Myocyte (in vitro differentiated cells): ENCODE measurements at regions not wholly inside any gene's neighbourhood (a gene's known extent, or its start where the extent isn't known, plus 50 kb on each side); places are given as distances from the start of the nearest gene placed in this dataset.

Source experiments
- DNase-seq: peaks from one replicate; pipeline ENCODE4 v3.0.0-alpha.2; 2012; ENCODE audit warnings: low read depth

GRCh38 chr6:170136541-170137175 lies 154.2 kb downstream of the DLL1 start:
- DNase-seq, result no peak

- DNase-seq, result no peak
Measured at GRCh38 chr6:170135821-170136471, 154.9 kb downstream of the DLL1 start.

GRCh38 chr6:170135461-170135820 lies 155.4 kb downstream of the DLL1 start:
- no peak for DNase-seq

GRCh38 chr6:170134471-170135440 lies 156.1 kb downstream of the DLL1 start:
- no peak for DNase-seq

GRCh38 chr6:170134031-170134470 lies 156.8 kb downstream of the DLL1 start:
- peak; percentile 43 for DNase-seq

- no peak for DNase-seq
Measured at GRCh38 chr6:170132561-170132991, 158.3 kb downstream of the DLL1 start.

- no peak for DNase-seq
Measured at GRCh38 chr6:170132011-170132521, 158.8 kb downstream of the DLL1 start.

- DNase-seq, result no peak
Measured at GRCh38 chr6:170131351-170131750, 159.5 kb downstream of the DLL1 start.

GRCh38 chr6:170130771-170131241 lies 160.1 kb downstream of the DLL1 start:
- DNase-seq, result no peak

GRCh38 chr6:170130201-170130621 lies 160.7 kb downstream of the DLL1 start:
- peak; percentile 38 for DNase-seq

- peak; percentile 87 for DNase-seq
Measured at GRCh38 chr6:170129691-170130171, 161.1 kb downstream of the DLL1 start.

GRCh38 chr6:170128811-170129681 lies 161.8 kb downstream of the DLL1 start:
- DNase-seq, result no peak

- no peak for DNase-seq
Measured at GRCh38 chr6:170128346-170128745, 162.5 kb downstream of the DLL1 start.

- no peak for DNase-seq
Measured at GRCh38 chr6:170127151-170127550, 163.7 kb downstream of the DLL1 start.

- DNase-seq, result no peak
Measured at GRCh38 chr6:170125456-170126300, 165.2 kb downstream of the DLL1 start.

- no peak for DNase-seq
Measured at GRCh38 chr6:170124836-170125235, 166.0 kb downstream of the DLL1 start.

- DNase-seq, result no peak
Measured at GRCh38 chr6:170124150-170124549, 166.7 kb downstream of the DLL1 start.

GRCh38 chr6:170122651-170123050 lies 168.2 kb downstream of the DLL1 start:
- no peak for DNase-seq
